HG02678 (cell line): ENCODE measurements at regions not wholly inside any gene's neighbourhood (a gene's known extent, or its start where the extent isn't known, plus 50 kb on each side); places are given as distances from the start of the nearest gene placed in this dataset.
"Not testable (repeated sequence)": the region's sequence is repeated elsewhere in the genome, so short reads cannot be mapped to it uniquely, and the experiment has no call there.

ENCODE experiments used
- ATAC-seq: cut with Tn5 transposase; IDR thresholded peaks from one replicate; pipeline ENCODE4 v1.9.1; 2021; ENCODE audit warnings: mild to moderate bottlenecking, moderate library complexity; ENCODE audit not compliant: unreplicated experiment

- ATAC-seq, result no peak
These were observed 162.5 kb upstream of the SOX2 start for GRCh38 chr3:181549266-181549665.

GRCh38 chr3:181541414-181541813, 170.3 kb upstream of the SOX2 start:
- ATAC-seq, result no peak

DNA sequence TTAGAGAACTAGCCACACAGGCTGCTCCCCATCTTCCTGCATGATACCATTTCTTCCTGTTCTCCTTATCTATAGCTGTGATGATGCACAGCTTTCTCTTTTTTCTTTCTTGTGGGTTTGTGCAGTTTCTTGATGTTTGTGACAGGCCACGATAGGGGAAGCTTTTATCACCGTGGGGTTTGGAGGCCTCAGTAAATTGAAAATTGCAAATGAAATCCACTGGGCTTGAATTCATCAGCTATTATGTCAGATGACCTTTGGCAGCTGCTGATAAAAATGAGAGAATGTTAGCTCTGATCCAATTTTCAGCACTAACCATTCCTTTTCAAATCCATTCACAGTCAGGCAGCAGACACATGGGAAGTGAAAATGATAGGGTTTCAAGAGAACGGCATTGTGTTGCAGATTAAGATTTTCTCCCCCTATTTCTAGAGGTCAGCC, 176.9 kb upstream of the SOX2 start:
- no peak for ATAC-seq

- no peak for ATAC-seq
These were observed 177.9 kb upstream of the SOX2 start for GRCh38 chr3:181533811-181534210.

- ATAC-seq, result no peak
These were observed 181.1 kb upstream of the SOX2 start for GRCh38 chr3:181530584-181530983.

DNA sequence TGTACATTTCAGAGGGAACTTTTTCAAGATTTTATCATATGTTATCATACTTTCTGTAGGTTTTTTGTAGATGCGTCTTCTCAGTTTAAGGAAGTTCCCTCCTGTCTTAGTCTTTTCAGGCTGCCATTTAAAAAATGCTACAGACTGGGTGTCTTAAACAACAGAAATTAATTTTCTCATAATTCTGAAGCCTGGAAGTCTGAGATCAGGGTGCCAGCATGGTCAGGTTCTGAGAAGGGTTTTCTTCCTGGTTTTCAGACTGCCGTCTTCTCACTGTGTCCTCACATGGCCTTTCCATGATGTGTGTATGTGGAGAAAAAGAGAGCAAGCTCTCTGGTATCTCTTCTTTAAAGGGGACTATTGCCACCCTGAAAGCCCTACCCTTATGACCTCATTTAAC, 189.9 kb upstream of the SOX2 start:
- no peak for ATAC-seq

GRCh38 chr3:181518222-181518621, 193.5 kb upstream of the SOX2 start:
- no peak for ATAC-seq

- no peak for ATAC-seq
These were observed 198.9 kb upstream of the SOX2 start for GRCh38 chr3:181512787-181513186.

GRCh38 chr3:181510500-181510899, 201.2 kb upstream of the SOX2 start:
- no peak for ATAC-seq

DNA sequence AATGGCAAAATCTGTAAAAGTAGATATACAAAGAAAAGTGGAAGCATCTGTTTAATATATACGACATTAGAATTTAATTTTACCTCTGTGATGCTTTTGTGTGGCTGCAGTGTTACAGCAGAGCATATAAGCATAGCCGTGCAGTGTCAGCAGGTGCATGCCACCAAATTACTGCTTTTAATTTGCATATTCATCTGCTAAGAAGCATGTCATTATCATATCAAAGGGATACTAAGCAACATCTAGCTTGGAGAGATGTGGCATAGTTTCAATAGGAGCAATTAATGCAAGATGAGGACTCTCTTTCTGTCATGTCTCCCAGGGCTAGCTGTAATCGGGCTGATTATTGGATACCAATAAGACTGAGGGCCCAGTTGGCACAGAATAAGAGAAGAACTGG, 214.4 kb upstream of the SOX2 start:
- no peak for ATAC-seq

GRCh38 chr3:181493423-181493822, 218.3 kb upstream of the SOX2 start:
- no peak for ATAC-seq

DNA sequence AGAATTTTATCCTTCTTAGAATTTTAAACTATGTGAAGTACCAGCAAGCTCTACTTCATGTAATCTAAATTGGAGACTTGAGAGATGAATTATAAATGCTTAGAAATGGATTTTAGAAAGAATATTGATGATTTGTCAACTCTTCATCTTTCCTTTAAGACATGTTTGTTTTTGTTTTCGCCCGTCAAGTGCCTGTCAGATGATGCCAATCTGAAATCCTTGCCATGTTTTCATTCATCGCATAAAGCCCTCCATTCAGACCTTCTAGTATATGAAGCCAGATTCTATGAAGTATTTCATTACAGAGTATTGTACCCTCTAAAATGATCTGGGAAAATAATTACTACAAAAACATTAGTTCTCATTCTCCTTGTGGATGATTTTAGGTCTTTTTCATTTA, 223.2 kb upstream of the SOX2 start:
- no peak for ATAC-seq

GRCh38 chr3:181487236-181487978, 224.3 kb upstream of the SOX2 start:
- no peak for ATAC-seq

- ATAC-seq, result no peak
These were observed 225.4 kb upstream of the SOX2 start for GRCh38 chr3:181486141-181486885.

- ATAC-seq, result no peak
These were observed 227.7 kb upstream of the SOX2 start for GRCh38 chr3:181484026-181484425.

GRCh38 chr3:181475146-181475545, 236.6 kb upstream of the SOX2 start:
- not testable (repeated sequence) for ATAC-seq

DNA sequence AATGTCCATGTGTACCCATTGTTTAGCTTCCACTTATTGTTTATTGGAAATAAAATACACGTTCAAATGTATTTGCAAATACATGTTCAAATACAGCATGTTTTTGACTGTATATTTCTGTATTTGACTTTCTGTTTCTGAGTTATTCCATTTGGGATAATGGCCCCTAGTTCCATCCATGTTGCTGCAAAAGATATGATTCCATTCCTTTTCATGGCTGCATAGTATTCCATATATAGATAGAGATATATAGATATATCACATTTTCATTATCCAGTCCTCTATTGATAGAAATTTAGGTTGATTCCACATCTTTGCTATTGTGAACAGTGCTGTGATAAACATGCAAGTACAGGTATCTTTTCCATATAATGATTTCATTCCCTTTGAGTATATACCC, 241.4 kb upstream of the SOX2 start:
- no peak for ATAC-seq

DNA sequence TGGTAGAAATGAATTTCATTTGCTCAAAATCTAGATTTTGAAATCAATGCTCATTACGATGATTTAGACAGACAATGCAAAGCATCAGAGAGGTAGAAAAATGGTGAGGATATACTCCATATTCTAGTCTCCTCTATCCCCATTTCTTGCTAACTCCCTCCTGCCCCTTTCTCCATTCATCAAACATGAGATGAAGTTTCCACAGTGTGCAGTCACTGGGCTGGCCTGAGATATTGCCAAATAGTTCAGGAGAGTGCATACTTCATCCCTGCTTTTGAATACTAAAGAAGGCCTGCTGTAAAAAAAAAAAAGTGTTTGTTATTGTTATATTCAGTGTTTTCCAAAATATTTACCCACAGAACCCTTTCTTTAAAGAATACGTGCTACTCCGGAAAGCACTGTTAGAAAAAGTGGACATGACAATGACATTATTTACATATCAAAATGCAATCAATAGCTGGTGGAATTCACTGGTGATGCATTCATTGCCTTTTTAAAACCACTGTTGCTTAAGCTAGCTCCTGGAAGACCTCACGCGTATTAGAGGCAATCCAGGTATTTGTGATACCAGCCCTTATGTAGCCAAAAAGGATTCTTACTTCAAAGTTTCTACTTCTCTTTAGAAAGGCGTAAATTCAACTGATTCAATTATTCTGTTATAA, 247.6 kb upstream of the SOX2 start:
- ATAC-seq, result no peak

DNA sequence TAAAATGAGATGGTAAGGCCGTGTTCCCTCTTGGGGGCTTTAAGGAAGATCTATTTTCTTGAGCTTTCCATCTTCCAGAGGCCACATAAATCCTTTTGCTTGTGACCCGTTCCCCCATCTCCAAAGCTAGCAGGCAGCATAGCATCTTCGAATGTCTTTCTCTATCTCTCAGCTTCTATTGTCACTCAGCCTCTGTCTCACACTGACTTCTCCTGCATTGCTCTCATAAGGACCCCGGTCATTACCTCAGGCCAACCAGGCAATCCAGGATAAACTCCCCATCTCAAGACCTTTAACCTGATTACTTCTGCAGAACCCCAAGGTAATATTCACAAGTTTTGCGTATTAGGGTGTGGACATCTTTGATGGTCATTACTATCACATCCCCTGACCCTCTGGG, 250.3 kb upstream of the SOX2 start:
- ATAC-seq, result no peak

GRCh38 chr3:181459516-181459915, 252.2 kb upstream of the SOX2 start:
- ATAC-seq, result no peak

GRCh38 chr3:181458857-181459256, 252.9 kb upstream of the SOX2 start:
- no peak for ATAC-seq

DNA sequence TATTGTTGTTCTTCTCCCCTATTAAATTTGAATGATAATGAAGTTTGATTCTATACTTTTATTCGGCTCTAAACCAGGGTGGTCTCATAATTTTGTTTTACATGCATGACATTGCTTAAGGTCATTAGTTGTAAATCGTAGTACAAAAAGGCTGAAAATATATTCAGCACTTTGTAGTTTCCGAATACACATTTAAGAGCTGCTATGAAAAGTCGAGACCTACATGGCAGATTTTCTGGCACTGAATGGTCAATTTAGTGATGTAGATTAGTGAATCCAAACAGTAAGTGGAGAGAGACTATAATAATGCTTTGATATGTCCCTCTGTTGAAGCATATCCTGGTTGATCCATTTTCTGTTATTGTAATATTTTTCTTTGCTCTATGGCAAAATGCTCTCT, 254.0 kb upstream of the SOX2 start:
- ATAC-seq, result no peak
